GM18861 (cell line): ENCODE measurements at regions not wholly inside any gene's neighbourhood (a gene's known extent, or its start where the extent isn't known, plus 50 kb on each side); places are given as distances from the start of the nearest gene placed in this dataset.
A peak's percentile ranks its signal among the peaks of the same experiment; 100 is the strongest.

Experiments used
- ATAC-seq: cut with Tn5 transposase; IDR thresholded peaks from one replicate; pipeline ENCODE4 v1.9.1; 2021; ENCODE audit not compliant: unreplicated experiment

GRCh38 chr6:165917576-165917975 lies 250.1 kb downstream of the TBXT start:
- no peak for ATAC-seq

DNA sequence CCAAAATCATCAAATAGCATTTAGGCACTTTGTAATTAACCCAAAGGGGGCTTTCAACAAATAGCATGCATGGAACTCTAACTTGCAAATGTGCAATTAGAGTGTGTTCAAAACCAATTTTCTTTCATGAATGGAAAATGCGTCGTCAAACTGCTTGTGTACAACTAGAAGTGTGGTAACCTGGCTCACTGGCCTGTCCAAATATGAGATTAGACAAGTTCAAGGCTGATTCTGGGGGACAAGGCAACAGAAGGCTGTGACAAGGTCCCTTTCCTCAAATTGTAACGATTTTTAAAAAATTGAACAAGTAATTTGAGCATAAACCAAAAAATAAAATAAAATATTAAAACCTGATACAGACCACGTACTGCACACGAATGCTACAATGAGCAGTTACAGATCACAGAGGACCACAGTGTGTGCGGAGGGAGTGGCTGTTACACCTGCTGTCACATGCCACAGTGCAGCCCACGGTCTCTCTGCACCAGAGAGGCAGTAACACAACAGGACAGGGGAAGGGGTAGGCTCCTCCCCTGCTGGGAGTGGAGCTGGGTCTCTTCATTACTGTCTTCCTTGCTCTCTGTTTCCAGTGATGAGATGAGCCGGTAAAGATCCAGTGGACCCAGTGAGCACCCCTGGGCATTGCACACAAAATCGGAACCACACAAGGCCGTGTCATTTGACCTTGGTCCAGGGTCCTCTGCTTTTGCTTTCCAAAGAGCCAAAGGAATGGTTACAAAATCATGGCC lies 252.2 kb upstream of the PDE10A start:
- ATAC-seq, result no peak

DNA sequence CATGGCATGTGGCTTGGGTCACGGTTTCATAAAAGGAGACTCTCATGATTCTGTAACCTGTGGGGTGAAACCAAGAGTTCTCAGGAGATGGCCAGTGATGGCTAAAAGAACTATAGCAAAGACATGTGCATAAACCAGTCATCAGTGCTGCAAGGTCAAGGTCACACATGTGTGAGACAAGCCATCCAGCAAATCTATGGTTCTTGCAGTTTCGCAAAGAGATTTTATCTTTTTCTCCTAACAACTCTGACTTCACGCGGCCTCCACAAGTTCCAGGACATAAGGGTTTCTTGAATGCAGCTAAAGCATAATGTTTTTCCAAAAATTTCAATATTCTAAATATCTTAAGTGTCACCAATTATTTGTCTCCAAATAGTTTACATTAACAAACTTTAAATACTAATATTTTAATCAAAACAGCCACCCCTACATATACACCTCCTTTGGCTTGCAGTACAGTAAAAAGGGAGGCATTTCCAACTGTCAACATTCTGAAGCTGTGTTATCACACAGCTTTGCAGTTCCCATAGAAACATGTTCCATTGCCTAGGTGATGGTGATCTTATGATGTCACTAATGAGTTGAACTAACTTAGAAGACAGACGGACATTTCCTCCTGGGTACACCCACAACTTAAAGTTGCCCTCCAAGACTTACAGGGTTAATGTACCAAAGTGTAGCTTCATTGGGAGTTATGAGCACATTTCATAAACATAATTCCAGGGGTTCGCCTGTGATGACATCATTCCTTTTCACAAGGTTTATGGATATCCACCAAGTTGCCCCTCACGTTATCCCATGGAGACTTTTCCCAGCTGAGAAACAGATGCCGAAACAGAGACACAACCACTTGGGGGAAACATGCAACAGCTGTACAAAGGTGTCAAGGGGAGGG lies 250.9 kb upstream of the PDE10A start:
- no peak for ATAC-seq

GRCh38 chr6:165910184-165910966 lies 247.3 kb upstream of the PDE10A start:
- no peak for ATAC-seq

DNA sequence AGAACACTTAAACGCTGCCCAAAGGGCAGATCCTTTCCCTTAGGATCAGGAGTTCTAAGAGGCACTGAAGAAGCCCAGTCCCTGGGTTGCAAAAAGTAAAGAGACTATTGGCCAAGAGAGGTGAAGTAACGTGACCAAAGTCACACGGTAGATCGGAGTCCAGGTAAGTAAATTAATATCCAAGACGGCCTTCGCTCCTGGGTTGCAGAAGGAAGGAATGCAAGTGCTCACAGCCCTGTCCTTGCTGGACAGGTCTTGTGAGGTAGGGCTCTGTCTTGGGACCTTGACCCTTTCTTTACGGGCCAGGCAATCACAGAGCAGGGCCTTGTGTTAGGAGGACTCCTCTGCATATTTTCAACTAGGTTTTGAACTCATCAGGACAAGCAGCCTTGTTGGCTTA lies 243.7 kb upstream of the PDE10A start:
- ATAC-seq, result no peak

GRCh38 chr6:165905744-165906143 lies 242.7 kb upstream of the PDE10A start:
- ATAC-seq, result no peak

GRCh38 chr6:165900970-165901369 lies 237.9 kb upstream of the PDE10A start:
- no peak for ATAC-seq

DNA sequence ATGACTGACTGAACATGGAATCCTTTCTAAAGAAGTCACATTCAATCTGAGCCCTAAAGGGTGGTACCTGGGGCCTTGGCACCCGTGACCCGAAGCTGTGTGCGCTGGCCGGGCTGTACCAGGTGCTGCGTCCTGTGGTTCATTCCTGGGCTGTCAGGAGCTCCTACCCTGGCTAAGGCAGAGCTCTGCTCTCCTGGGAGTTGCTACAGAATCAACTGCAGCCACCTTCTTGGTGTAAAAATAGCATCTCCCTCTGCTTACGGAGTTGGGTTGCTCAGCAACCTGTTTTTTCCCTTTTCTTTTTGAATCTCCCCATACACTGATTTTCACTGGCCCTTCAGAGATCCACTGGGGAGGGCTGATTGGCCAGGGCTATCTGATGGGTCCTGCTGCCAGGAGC lies 236.6 kb upstream of the PDE10A start:
- ATAC-seq, result no peak

- no peak for ATAC-seq
Measured at GRCh38 chr6:165895421-165896165, 232.6 kb upstream of the PDE10A start.

DNA sequence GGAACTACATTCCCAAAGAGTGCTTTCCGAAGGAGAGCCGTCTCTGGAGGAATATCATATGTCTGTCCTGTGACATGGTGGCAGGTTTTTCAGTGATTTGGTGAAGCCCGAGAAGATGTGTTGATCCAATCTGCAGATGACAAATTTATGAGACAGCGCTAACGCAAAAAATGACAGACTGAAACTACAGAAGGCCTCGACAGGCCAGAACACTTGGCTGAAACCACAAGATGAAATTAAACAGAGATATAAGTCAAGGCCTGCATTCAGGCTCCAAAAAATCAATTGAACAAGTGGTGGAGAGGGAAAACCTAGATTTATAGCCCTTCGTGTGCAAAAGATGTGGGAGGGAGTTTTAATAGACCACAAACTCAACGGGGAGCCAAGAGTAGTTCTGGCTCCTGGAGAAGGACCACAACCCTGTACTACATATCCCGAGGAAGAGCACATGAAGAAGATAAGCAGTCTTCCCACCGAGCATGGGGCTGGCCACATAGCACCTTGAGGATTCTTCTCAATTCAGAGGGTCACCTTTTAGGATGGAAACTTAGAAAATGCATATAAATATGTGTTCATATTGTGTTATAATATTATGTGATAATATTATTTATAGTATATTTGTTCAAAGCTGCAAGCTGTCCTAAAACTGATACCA lies 231.3 kb upstream of the PDE10A start:
- ATAC-seq, result no peak

- no peak for ATAC-seq
Measured at GRCh38 chr6:165893431-165893830, 230.4 kb upstream of the PDE10A start.

GRCh38 chr6:165891320-165891719 lies 228.3 kb upstream of the PDE10A start:
- ATAC-seq, result no peak

DNA sequence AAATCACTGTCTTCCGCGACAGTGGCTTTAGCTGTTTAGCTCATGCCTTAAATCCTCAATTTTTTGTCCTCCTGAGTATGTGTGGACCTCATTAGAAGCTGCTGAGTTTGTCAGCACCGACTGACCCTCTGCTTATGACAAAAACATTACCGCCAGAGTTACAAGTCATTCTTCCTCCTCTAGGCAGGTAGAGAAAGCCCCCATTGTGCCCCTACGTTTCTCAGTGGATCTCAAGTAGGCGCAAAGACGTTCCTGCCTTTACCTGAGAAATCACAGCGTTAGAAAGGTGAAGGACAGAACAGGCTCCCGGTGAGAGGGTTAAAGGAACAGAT lies 227.3 kb upstream of the PDE10A start:
- ATAC-seq, result no peak

- ATAC-seq, result no peak
Measured at GRCh38 chr6:165889636-165890403, 226.8 kb upstream of the PDE10A start.

- no peak for ATAC-seq
Measured at GRCh38 chr6:165886169-165886568, 223.1 kb upstream of the PDE10A start.

DNA sequence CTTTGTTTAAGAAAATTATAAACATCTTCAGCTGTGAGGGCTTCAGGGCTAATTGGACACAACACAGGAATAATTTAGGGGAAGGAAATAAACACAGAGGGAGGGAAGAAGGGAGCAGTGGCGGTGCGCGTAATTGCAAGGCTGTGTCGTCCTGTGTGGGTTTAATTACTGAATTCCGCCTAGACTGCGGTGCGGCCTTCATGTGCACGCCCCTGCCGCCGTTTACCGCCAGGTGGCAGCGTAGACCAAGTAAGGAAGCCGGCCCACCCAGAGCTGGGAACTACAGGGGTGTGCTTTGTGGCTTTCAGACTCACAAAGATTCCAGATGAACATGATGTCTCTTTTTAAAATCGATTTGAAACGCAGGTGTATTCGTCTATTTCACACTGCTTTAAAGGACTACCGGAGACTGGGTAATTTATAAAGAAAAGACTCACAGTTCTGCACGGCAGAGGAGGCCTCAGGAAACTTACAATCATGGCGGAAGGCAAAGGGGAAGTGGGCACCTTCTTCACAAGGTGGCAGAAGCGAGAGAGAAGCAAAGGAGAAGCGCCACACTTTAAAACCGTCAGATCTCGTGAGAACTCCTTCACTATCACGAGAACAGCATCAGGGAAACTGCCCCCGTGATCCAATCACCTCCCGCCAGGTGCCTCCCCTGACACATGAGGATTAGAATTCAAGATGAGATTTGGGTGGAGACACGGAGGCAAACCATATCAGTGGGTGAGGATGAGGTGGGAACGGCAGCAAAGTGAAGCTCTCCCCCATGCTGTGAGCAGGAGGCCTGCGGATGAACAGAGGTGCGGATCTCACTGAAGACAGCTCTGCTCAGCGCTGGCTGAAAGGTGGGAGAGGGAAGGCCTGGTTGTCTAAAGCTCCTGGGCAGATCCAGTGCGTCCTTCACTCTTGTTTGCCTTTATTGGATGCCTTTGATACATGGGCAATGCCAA lies 222.0 kb upstream of the PDE10A start:
- ATAC-seq, result peak; percentile 94

DNA sequence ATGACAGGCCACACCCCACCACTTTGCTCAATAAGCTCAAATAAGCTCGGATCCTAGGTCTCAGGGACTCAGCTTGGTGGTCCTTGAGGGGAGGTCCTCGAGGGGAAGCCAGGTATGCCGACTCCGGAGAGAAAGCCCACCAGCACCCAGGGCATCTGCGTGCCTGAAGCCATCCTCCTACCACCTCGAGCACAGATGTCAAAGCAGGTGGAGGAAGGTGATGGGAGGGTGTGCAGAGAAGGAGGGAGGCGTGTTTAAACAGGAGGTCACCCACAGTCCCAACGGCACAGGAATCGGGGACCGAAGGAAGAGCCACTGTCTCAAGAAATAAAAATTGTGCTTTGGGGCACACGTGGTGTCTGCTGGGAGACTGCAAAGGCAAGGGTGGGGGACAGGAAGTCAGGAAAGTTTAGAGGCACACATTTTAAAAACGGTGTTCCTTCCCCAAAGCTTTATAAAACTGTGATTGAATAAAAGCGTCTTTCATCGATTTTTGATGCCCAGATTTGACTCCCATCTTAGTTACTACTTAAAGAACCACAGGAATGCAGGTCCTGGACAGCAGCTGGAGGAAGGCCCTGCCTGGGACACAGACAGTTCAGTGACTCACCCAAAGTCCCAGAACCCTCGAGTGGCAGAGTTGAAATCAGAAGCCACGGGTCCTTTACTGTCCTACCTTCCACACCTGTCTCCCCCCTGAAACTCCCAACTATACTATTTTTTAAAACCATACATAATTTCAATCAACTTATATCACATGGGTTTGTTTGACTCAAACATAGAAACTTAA lies 221.0 kb upstream of the PDE10A start:
- ATAC-seq, result no peak

DNA sequence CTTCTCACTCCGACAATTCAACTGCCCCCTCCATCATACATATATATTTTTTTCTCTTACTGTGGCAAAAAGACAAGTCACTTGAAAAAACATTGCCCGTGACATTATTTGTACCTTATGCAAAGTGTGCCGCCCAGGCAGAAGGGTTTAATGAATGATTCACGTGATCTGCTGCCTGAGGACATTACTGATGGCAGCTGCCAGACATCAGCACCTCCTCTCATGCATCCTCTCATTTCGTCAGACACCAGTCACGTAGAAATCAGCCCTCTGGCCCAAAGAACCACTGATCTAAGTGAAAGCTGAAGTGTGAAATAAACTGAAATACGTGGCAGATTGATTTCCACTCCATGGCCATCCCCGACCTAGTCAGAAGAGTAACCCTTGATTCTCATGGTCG lies 218.8 kb upstream of the PDE10A start:
- no peak for ATAC-seq
